Kidney epithelial cell (primary cell): ENCODE measurements at regions not wholly inside any gene's neighbourhood (a gene's known extent, or its start where the extent isn't known, plus 50 kb on each side); places are given as distances from the start of the nearest gene placed in this dataset.
"Not testable (repeated sequence)": the region's sequence is repeated elsewhere in the genome, so short reads cannot be mapped to it uniquely, and the experiment has no call there.

Experiments
- DNase-seq: peaks from one replicate; pipeline ENCODE4 v3.0.0-alpha.2; 2010; ENCODE audit warnings: low read depth
- H3K27me3 ChIP-seq: 2 replicates; pipeline ENCODE4 v1.6.0; 2011; ENCODE audit warnings: low read length; ENCODE audit not compliant: control insufficient read depth, insufficient read depth
- H3K36me3 ChIP-seq: 2 replicates; pipeline ENCODE4 v1.5.1; 2011; ENCODE audit warnings: low read length; ENCODE audit not compliant: control insufficient read depth, insufficient read depth
- H3K4me3 ChIP-seq: 2 replicates; pipeline ENCODE4 v1.5.1; 2011; ENCODE audit warnings: low read depth, mild to moderate bottlenecking, control low read depth, low read length
- TF ChIP-seq, protein P1 (sequence below): IDR thresholded peaks from 2 replicates; pipeline ENCODE4 v1.5.1; 2011; ENCODE audit warnings: mild to moderate bottlenecking, moderate library complexity, low read length, control low read depth, inconsistent platforms; ENCODE audit not compliant: insufficient read depth, poor library complexity, severe bottlenecking

DNA sequence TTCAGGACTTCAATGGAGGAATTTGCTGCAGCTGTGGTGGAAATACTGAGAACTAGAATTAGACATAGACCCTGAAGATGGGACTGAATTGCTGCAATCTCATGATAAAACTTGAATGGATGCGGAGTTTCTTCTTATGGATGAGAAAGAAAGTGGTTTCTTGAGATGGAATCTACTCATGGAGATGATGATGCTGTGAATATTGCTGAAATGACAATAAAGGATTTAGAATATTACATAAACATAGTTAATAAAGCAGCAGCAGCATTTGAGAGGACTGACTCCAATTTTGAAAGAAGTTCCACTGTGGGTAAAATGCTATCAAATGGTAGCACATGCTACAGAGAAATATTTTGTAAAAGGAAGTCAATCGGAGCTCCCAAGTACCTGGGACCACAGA, 264.6 kb downstream of the UBE3D start:
- DNase-seq = no peak
- TF ChIP-seq, protein P1, sequence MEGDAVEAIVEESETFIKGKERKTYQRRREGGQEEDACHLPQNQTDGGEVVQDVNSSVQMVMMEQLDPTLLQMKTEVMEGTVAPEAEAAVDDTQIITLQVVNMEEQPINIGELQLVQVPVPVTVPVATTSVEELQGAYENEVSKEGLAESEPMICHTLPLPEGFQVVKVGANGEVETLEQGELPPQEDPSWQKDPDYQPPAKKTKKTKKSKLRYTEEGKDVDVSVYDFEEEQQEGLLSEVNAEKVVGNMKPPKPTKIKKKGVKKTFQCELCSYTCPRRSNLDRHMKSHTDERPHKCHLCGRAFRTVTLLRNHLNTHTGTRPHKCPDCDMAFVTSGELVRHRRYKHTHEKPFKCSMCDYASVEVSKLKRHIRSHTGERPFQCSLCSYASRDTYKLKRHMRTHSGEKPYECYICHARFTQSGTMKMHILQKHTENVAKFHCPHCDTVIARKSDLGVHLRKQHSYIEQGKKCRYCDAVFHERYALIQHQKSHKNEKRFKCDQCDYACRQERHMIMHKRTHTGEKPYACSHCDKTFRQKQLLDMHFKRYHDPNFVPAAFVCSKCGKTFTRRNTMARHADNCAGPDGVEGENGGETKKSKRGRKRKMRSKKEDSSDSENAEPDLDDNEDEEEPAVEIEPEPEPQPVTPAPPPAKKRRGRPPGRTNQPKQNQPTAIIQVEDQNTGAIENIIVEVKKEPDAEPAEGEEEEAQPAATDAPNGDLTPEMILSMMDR = no peak
- Histone ChIP-seq H3K36me3 (no peaks in the 10 kb centered on the region), H3K27me3 (no peaks in the 10 kb centered on the region), H3K4me3 (no peak overlapping the region)

DNA sequence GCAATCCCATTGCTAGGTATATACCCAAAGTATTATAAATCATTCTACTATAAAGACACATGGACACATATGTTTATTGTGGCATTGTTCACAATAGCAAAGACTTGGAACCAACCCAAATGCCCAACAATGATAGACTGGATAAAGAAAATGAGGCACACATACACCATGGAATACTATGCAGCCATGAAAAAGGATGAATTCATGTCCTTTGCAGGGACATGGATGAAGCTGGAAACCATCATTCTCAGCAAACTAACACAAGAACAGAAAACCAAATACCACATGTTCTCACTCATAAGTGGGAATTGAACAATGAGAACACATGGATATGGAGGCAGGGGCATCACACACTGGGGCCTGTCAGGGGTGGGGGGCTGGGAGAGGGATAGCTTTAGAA, 249.4 kb downstream of the UBE3D start:
- not testable (repeated sequence) for H3K4me3 ChIP-seq, DNase-seq, H3K27me3 ChIP-seq, H3K36me3 ChIP-seq

DNA sequence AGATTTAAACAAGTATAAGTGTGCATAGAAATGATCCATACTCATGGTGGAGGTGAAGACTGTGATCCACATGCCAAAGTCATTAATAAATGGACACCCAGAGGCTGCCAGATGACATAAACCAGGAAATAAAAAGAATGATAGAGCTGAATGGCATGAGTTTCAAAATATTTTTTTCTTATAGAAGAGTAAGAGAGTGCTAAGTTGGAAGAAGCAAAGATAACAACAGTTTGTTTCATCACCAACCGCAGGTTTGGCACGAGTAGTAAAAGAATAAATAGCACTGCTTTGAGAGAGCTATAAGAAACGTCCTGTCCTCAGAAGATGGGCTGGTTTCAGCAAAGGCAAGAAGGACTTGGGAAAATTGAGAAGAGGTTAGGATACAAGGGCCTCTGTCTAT, 246.9 kb downstream of the UBE3D start:
- TF ChIP-seq, protein P1 = no peak
- no peak for DNase-seq
- H3K27me3 ChIP-seq = no peaks in the 10 kb centered on the region
- no peaks in the 10 kb centered on the region for H3K36me3 ChIP-seq
- H3K4me3 ChIP-seq = no peak overlapping the region

DNA sequence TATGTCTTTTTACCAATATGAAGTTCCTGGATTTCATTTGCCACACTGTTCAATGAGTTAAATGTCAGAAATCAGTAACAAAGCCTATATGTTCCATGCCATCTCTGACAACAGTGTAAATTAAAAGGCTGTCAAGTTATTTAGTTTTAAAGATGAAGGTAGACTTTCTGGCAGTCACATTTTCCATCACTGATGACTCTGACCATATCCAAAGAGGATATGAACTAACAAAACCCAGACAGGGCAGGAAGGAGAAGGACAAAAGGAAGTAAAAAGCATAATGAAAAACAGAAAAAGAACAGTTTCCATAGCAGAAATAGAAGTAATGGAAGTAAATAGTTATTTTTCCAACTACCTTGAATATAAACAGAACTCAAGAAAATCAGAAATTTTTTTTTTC, 242.3 kb downstream of the UBE3D start:
- DNase-seq = no peak
- TF ChIP-seq, protein P1 = no peak
- H3K4me3 ChIP-seq = no peak overlapping the region
- no peaks in the 10 kb centered on the region for H3K27me3 ChIP-seq
- no peaks in the 10 kb centered on the region for H3K36me3 ChIP-seq

DNA sequence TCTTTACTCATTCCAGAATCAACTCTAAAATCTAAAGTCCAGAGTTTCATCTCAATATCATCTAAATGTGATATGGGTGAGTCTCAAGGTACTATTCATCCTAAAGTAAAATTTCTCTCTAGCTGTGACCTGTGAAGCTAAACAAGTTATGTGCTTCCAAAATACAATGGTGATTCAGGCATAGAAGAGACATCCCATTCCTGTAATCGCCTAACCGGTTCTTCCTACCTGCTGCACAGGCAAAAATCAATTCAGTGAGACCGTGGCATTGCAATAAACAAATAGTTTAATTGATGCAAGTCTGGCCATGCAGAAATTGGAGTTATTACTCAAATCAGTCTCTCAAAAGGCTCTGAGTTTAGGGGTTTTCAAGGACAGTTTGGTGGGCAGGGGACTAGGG, 232.8 kb downstream of the UBE3D start:
- no peak overlapping the region for H3K4me3 ChIP-seq
- DNase-seq = no peak
- H3K27me3 ChIP-seq = no peaks in the 10 kb centered on the region
- H3K36me3 ChIP-seq = no peaks in the 10 kb centered on the region
- TF ChIP-seq, protein P1 = no peak

DNA sequence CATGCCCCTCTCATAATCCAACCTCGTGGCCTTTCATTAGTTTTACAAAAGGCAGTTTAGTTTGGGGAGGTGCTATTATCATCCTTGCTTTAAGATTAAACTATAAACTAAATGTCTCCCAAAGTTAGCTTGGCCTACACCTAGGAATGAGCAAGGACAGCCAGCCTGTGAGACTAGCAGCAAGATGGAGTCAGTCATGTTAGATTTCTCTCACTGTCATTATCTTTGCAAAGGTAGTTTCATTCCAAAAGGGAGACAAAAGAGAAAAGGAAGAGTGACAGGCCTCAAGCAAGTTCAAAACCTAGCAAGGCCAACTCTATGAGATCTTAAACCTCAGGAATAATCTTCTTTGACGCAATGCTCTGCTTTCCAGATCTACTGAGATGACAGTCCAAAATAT, 232.2 kb downstream of the UBE3D start:
- DNase-seq = no peak
- Histone ChIP-seq H3K36me3 (no peaks in the 10 kb centered on the region), H3K27me3 (no peaks in the 10 kb centered on the region), H3K4me3 (no peak overlapping the region)
- TF ChIP-seq, protein P1 = no peak
